ENCODE measurements at regions not wholly inside any gene's neighbourhood (a gene's known extent, or its start where the extent isn't known, plus 50 kb on each side); places are given as distances from the start of the nearest gene placed in this dataset.

DNA sequence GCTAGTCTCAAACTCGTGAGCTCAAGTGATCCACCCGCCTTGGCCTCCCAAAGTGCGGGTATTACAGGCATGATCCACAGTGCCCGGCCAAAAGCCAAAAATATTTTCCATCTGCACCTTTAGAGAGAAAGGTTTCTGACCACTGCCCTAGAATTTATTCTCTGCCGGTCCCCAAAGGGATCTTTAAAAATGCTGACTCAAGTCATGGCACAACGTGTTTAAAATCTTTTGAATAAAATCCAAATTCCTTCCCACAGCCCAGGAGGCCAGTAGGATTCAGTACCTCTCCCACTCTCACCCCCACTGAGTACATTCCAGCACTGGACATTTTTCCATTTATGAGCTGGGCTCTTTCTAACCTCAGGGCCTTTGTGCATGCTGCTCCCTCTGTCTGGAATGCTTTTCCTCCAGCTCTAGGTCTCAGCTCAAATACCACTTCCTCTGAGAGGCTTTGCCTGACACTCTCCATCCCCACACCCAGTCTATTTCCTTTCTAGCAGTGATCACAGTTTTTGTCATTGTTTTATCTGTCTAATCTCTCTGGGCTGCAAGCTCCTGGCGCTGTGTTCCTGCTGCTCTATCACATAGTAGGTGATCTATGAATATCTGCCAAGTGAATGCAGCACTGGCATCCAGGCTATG is 502.9 kb downstream of the SHQ1 start:
- 24% methylated on average over 3 of the region's 7 CpGs for WGBS (ENCODE audit: insufficient coverage)
- peaks cover 53% of the 10 kb centered on the region for H3K4me1 Mint-ChIP-seq
- peaks cover 0 to 6% (median 2%) of the 10 kb centered on the region in 7 donors for H3K9me3 Mint-ChIP-seq
- H3K4me2 ChIP-seq (replicated peaks; ENCODE audit: extremely low read depth, low read length, poor library complexity, severe bottlenecking): no peak overlapping the region
- peak overlapping the region in 4 of 7 donors; percentile 3 to 74 (median 49) for H3K27ac Mint-ChIP-seq
- H3K4me3 Mint-ChIP-seq: peak overlapping the region in 1 of 2 donors; percentile 57
- no peaks in the 10 kb centered on the region for H3K27me3 ChIP-seq (ENCODE audit: control insufficient read depth in 2 of 2, insufficient read depth in 2 of 2, low read length in 2 of 2)
- TF ChIP-seq CTCF (IDR thresholded peaks at IDR 0.05): no peak
- H3K4me3 ChIP-seq (replicated peaks in 1 of 3; ENCODE audit: low read depth in 2 of 3, low read length in 3 of 3): no peak overlapping the region
- H3K4me1 ChIP-seq (ENCODE audit: control insufficient read depth in 1 of 2, insufficient read depth in 2 of 2, low read length in 2 of 2): peaks cover 48 to 49% of the 10 kb centered on the region in 2 donors
- no peak overlapping the region for H3K9ac ChIP-seq (ENCODE audit: insufficient read depth, low read length, poor library complexity, severe bottlenecking)
- H3K27me3 Mint-ChIP-seq (ENCODE audit: low read depth in 3 of 3): peaks cover 0 to 18% (median 0%) of the 10 kb centered on the region in 3 donors
- no peaks in the 10 kb centered on the region for H3K36me3 Mint-ChIP-seq
- no peaks in the 10 kb centered on the region for H3K36me3 ChIP-seq (replicated peaks in 1 of 2; ENCODE audit: control insufficient read depth in 1 of 2, insufficient read depth in 2 of 2, low read length in 2 of 2)
- no peaks in the 10 kb centered on the region for H4K20me1 ChIP-seq (ENCODE audit: insufficient read depth, low read length)
- no peak overlapping the region for H2AFZ ChIP-seq (ENCODE audit: insufficient read depth, low read depth, low read length, poor library complexity, severe bottlenecking)
- H3K27ac ChIP-seq (ENCODE audit: low read depth in 1 of 2, low read length in 2 of 2): no peak overlapping the region
- H3K79me2 ChIP-seq (ENCODE audit: insufficient read depth, low read length): no peaks in the 10 kb centered on the region
- no peaks in the 10 kb centered on the region for H3K9me3 ChIP-seq (replicated peaks in 1 of 2; ENCODE audit: control insufficient read depth in 1 of 2, insufficient read depth in 1 of 2, low read length in 2 of 2)
- intact Hi-C loops (cut with micrococcal nuclease): loop anchor here in 1 of 2 donors (10.0 kb wide), 1 partner anchor 241 kb away; no protein-coding TSS in a partner anchor
- DNase-seq: no peak

DNA sequence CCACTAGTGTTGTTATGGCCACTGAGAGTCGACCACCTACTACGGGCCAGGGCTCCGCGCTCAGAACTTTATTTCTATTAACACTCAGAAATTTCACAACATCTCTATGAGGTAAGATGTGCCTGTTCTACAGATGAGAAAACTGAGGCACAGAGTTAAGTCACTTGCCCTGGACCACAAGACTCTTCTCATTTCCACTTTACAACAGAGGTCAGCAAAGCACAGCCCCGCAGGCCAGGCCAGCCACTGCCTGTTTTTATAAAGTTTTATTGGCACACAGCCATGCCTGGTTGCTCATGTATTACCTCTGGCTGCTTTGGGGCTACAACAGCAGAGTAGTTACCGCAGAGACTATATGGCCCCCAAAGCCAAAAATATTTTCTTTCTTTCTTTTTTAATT is 503.6 kb downstream of the SHQ1 start:
- no peak overlapping the region for H3K27ac ChIP-seq (ENCODE audit: low read depth in 1 of 2, low read length in 2 of 2)
- 50% methylated on average over 2 of the region's 6 CpGs for WGBS (ENCODE audit: insufficient coverage)
- H3K4me3 ChIP-seq (replicated peaks in 1 of 3; ENCODE audit: low read depth in 2 of 3, low read length in 3 of 3): no peak overlapping the region
- H3K4me1 ChIP-seq (ENCODE audit: control insufficient read depth in 1 of 2, insufficient read depth in 2 of 2, low read length in 2 of 2): peaks cover 48 to 49% of the 10 kb centered on the region in 2 donors
- Mint-ChIP-seq H3K9me3 (peaks cover 0 to 6% (median 2%) of the 10 kb centered on the region in 7 donors), H3K27me3 (ENCODE audit: low read depth in 3 of 3) (peaks cover 0 to 17% (median 0%) of the 10 kb centered on the region in 3 donors), H3K36me3 (no peaks in the 10 kb centered on the region), H3K27ac (peak overlapping the region in 2 of 7 donors; percentile 58 to 74), H3K4me1 (peaks cover 53% of the 10 kb centered on the region), H3K4me3 (no peak overlapping the region)
- intact Hi-C loops (cut with micrococcal nuclease): loop anchor here in 1 of 2 donors (10.0 kb wide), 1 partner anchor 240 kb away; no protein-coding TSS in a partner anchor
- H3K36me3 ChIP-seq (replicated peaks in 1 of 2; ENCODE audit: control insufficient read depth in 1 of 2, insufficient read depth in 2 of 2, low read length in 2 of 2): no peaks in the 10 kb centered on the region
- no peaks in the 10 kb centered on the region for H4K20me1 ChIP-seq (ENCODE audit: insufficient read depth, low read length)
- TF ChIP-seq CTCF (IDR thresholded peaks at IDR 0.05): no peak
- peak in 2 of 3 donors; percentile 36 to 54 for DNase-seq
- no peaks in the 10 kb centered on the region for H3K27me3 ChIP-seq (ENCODE audit: control insufficient read depth in 2 of 2, insufficient read depth in 2 of 2, low read length in 2 of 2)
- H3K9me3 ChIP-seq (replicated peaks in 1 of 2; ENCODE audit: control insufficient read depth in 1 of 2, insufficient read depth in 1 of 2, low read length in 2 of 2): no peaks in the 10 kb centered on the region
- H3K79me2 ChIP-seq (ENCODE audit: insufficient read depth, low read length): no peaks in the 10 kb centered on the region
- H3K4me2 ChIP-seq (replicated peaks; ENCODE audit: extremely low read depth, low read length, poor library complexity, severe bottlenecking): no peak overlapping the region
- H2AFZ ChIP-seq (ENCODE audit: insufficient read depth, low read depth, low read length, poor library complexity, severe bottlenecking): no peak overlapping the region
- H3K9ac ChIP-seq (ENCODE audit: insufficient read depth, low read length, poor library complexity, severe bottlenecking): no peak overlapping the region
